ENCODE measurements at regions not wholly inside any gene's neighbourhood (a gene's known extent, or its start where the extent isn't known, plus 50 kb on each side); places are given as distances from the start of the nearest gene placed in this dataset.
"Not testable (repeated sequence)": the region's sequence is repeated elsewhere in the genome, so short reads cannot be mapped to it uniquely, and the experiment has no call there.

GRCh38 chr2:63740943-63741342 lies 100.8 kb upstream of the UGP2 start:
- DNase-seq: no peak

GRCh38 chr2:63741884-63742579 lies 99.7 kb upstream of the UGP2 start:
- no peak for DNase-seq

- no peak for DNase-seq
Observed at GRCh38 chr2:63742580-63742976, 99.1 kb upstream of the UGP2 start.

- DNase-seq: no peak
Observed at GRCh38 chr2:63743170-63743981, 98.3 kb upstream of the UGP2 start.

- DNase-seq: no peak
Observed at GRCh38 chr2:63743982-63744966, 97.4 kb upstream of the UGP2 start.

- DNase-seq: not testable (repeated sequence)
Observed at GRCh38 chr2:63746548-63746947, 95.1 kb upstream of the UGP2 start.

GRCh38 chr2:63751901-63752300 lies 89.8 kb upstream of the UGP2 start:
- DNase-seq: no peak

GRCh38 chr2:63755216-63755615 lies 86.5 kb upstream of the UGP2 start:
- no peak for DNase-seq

GRCh38 chr2:63755965-63756364 lies 85.7 kb upstream of the UGP2 start:
- DNase-seq: no peak

GRCh38 chr2:63763391-63763941 lies 78.2 kb upstream of the UGP2 start:
- DNase-seq: no peak

GRCh38 chr2:63764630-63765029 lies 77.1 kb upstream of the UGP2 start:
- no peak for DNase-seq

- DNase-seq: no peak
Observed at GRCh38 chr2:63765117-63765516, 76.6 kb upstream of the UGP2 start.

GRCh38 chr2:63767307-63767706 lies 74.4 kb upstream of the UGP2 start:
- DNase-seq: no peak

- DNase-seq: no peak
Observed at GRCh38 chr2:63768051-63768450, 73.6 kb upstream of the UGP2 start.

- DNase-seq: no peak
Observed at GRCh38 chr2:63769915-63770314, 71.8 kb upstream of the UGP2 start.

- DNase-seq: no peak
Observed at GRCh38 chr2:63772061-63772460, 69.6 kb upstream of the UGP2 start.

GRCh38 chr2:63775191-63775590 lies 66.5 kb upstream of the UGP2 start:
- no peak for DNase-seq

- no peak for DNase-seq
Observed at GRCh38 chr2:63776382-63776781, 65.3 kb upstream of the UGP2 start.

GRCh38 chr2:63777816-63778215 lies 63.9 kb upstream of the UGP2 start:
- DNase-seq: no peak

- no peak for DNase-seq
Observed at GRCh38 chr2:63778391-63778790, 63.3 kb upstream of the UGP2 start.

GRCh38 chr2:63780518-63781155 lies 61.1 kb upstream of the UGP2 start:
- no peak for DNase-seq

GRCh38 chr2:63784461-63784860 lies 57.2 kb upstream of the UGP2 start:
- DNase-seq: no peak

All from stimulated activated CD4-positive, alpha-beta T cell treated with anti-CD3 and anti-CD28 coated beads, Interleukin-15, amount 100 ng/mL, for 24 hours (primary cell).